NT2/D1 (cell line): ENCODE measurements at regions not wholly inside any gene's neighbourhood (a gene's known extent, or its start where the extent isn't known, plus 50 kb on each side); places are given as distances from the start of the nearest gene placed in this dataset.
A peak's percentile ranks its signal among the peaks of the same experiment; 100 is the strongest.
"Not testable (repeated sequence)": the region's sequence is repeated elsewhere in the genome, so short reads cannot be mapped to it uniquely, and the experiment has no call there.

Experiments
- DNase-seq: peaks from one replicate; pipeline ENCODE4 v3.0.0-alpha.2; 2011; ENCODE audit warnings: low read depth, low spot score
- H3K27me3 ChIP-seq: 2 replicates; pipeline ENCODE4 v1.6.0; 2011; ENCODE audit warnings: mild to moderate bottlenecking; ENCODE audit not compliant: insufficient read length, insufficient read depth
- H3K36me3 ChIP-seq: 2 replicates; pipeline ENCODE4 v1.6.1; 2011; ENCODE audit warnings: mild to moderate bottlenecking, low read length, mixed read lengths; ENCODE audit not compliant: insufficient read depth, insufficient read length
- H3K4me1 ChIP-seq: 2 replicates; pipeline ENCODE4 v1.5.1; 2011; ENCODE audit not compliant: insufficient read depth, insufficient read length
- H3K4me3 ChIP-seq: 2 replicates; pipeline ENCODE4 v1.5.1; 2011; ENCODE audit warnings: low read depth; ENCODE audit not compliant: insufficient read length
- H3K9ac ChIP-seq: 2 replicates; pipeline ENCODE4 v1.6.0; 2011; ENCODE audit warnings: low read depth; ENCODE audit not compliant: insufficient read length
- H3K9me3 ChIP-seq: 2 replicates; pipeline ENCODE4 v1.5.1; 2011; ENCODE audit warnings: mild to moderate bottlenecking, low read length; ENCODE audit not compliant: insufficient read depth
- SUZ12 ChIP-seq: IDR thresholded peaks from 2 replicates; pipeline ENCODE4 v1.6.1; 2011; ENCODE audit not compliant: insufficient read length, insufficient read depth; ENCODE audit errors: extremely low read depth
- YY1 ChIP-seq: IDR thresholded peaks from 2 replicates; pipeline ENCODE4 v1.6.1; 2011; ENCODE audit not compliant: insufficient read length, insufficient read depth
- ZNF274 ChIP-seq: IDR thresholded peaks from 2 replicates; pipeline ENCODE4 v1.6.1; 2011; ENCODE audit warnings: mild to moderate bottlenecking, low read depth, low read length

DNA sequence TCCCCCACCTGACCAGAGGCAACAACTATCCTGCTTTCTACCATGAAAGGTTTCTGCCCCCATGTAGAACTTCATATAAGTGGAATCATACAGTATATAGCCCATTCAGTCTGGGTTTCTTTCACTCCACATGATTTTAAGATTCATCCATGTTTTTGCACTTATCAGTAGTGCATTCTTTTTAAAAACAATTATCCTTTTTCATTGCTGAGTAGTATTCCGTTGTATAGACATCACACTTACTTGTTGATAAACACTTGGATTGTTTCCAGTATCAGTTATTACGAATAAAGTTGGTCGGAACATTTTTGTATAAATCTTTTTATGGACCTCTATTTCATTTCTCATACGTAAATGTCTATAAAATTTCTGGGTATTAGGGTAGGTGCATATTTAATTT, 68.7 kb downstream of the CYCS start:
- Histone ChIP-seq H3K4me3 (no peak overlapping the region), H3K9me3 (no peaks in the 10 kb centered on the region), H3K36me3 (no peaks in the 10 kb centered on the region), H3K9ac (no peak overlapping the region), H3K27me3 (no peaks in the 10 kb centered on the region), H3K4me1 (peaks cover 10% of the 10 kb centered on the region)
- no peak for DNase-seq
- TF ChIP-seq SUZ12 (no peak), ZNF274 (no peak), YY1 (no peak)

- DNase-seq: no peak
- Histone ChIP-seq H3K27me3 (no peaks in the 10 kb centered on the region), H3K4me1 (peaks cover 10% of the 10 kb centered on the region), H3K9ac (no peak overlapping the region), H3K9me3 (0 out of 2 replicates have a peak, but pooled peaks cover under 1% of the 10 kb centered on the region), H3K36me3 (no peaks in the 10 kb centered on the region), H3K4me3 (no peak overlapping the region)
- TF ChIP-seq YY1 (no peak), SUZ12 (no peak), ZNF274 (no peak)
These were observed 69.4 kb downstream of the CYCS start for GRCh38 chr7:25055520-25056220.

GRCh38 chr7:25054819-25055519, 70.1 kb downstream of the CYCS start:
- TF ChIP-seq ZNF274 (no peak), YY1 (no peak), SUZ12 (no peak)
- Histone ChIP-seq H3K9me3 (0 out of 2 replicates have a peak, but pooled peaks cover 3% of the 10 kb centered on the region), H3K9ac (no peak overlapping the region), H3K4me1 (peaks cover 10% of the 10 kb centered on the region), H3K4me3 (no peak overlapping the region), H3K36me3 (no peaks in the 10 kb centered on the region), H3K27me3 (no peaks in the 10 kb centered on the region)
- no peak for DNase-seq

GRCh38 chr7:25050223-25050622, 70.2 kb upstream of the OSBPL3 start:
- H3K36me3 ChIP-seq: no peaks in the 10 kb centered on the region
- no peaks in the 10 kb centered on the region for H3K4me1 ChIP-seq
- no peak for TF ChIP-seq SUZ12
- TF ChIP-seq YY1: no peak
- TF ChIP-seq ZNF274: no peak
- no peak overlapping the region for H3K9ac ChIP-seq
- DNase-seq: no peak
- no peaks in the 10 kb centered on the region for H3K27me3 ChIP-seq
- H3K9me3 ChIP-seq: peaks cover 19% of the 10 kb centered on the region
- H3K4me3 ChIP-seq: no peak overlapping the region

GRCh38 chr7:25048444-25048834, 68.5 kb upstream of the OSBPL3 start:
- TF ChIP-seq YY1: no peak
- TF ChIP-seq SUZ12: no peak
- TF ChIP-seq ZNF274: no peak
- Histone ChIP-seq H3K4me3 (peak overlapping the region; percentile 17), H3K36me3 (no peaks in the 10 kb centered on the region), H3K4me1 (no peaks in the 10 kb centered on the region), H3K27me3 (no peaks in the 10 kb centered on the region), H3K9ac (no peak overlapping the region), H3K9me3 (peaks cover 19% of the 10 kb centered on the region)
- no peak for DNase-seq

DNA sequence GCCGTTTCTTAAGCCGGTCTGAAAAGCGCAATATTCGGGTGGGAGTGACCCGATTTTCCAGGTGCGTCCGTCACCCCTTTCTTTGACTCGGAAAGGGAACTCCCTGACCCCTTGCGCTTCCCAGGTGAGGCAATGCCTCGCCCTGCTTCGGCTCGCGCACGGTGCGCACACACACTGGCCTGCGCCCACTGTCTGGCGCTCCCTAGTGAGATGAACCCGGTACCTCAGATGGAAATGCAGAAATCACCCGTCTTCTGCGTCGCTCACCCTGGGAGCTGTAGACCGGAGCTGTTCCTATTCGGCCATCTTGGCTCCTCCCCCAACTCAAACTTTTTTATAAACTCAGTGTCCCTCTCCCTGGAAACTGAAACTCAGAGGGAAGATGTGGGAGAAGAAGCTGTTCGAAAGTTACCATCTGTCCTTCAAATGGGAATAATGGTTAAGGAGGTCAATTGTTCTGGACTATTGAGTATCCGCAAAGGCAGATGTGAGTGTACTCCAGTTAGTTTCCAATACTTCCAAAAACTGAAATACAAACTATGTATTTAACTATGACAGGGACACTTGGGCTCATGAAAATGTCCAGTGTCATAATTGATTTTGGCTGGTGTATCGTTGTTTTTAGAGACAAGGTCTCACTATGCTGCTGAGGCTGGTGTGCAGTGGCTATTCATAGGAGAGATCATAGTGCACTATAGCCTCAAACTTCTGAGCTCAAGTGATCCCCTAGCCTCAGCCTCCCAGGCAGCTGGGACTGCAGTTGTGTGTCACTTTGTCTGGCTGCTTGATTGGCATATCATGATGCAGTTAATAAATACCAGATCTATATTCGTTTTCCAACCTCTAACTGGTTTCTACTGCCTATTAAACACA, 67.8 kb upstream of the OSBPL3 start:
- H3K27me3 ChIP-seq, H3K36me3 ChIP-seq, H3K4me1 ChIP-seq, DNase-seq: not testable (repeated sequence)
- Histone ChIP-seq H3K4me3 (peak overlapping the region; percentile 17), H3K9ac (peak overlapping the region; percentile 12), H3K9me3 (peaks cover 19% of the 10 kb centered on the region)

- TF ChIP-seq YY1: no peak
- TF ChIP-seq ZNF274: no peak
- Histone ChIP-seq H3K36me3 (no peaks in the 10 kb centered on the region), H3K9ac (no peak overlapping the region), H3K4me3 (no peak overlapping the region), H3K27me3 (no peaks in the 10 kb centered on the region), H3K4me1 (no peaks in the 10 kb centered on the region), H3K9me3 (0 out of 2 replicates have a peak, but pooled peaks cover 14% of the 10 kb centered on the region)
- no peak for DNase-seq
These were observed 57.3 kb upstream of the OSBPL3 start for GRCh38 chr7:25037325-25037724.
